ENCODE measurements at regions not wholly inside any gene's neighbourhood (a gene's known extent, or its start where the extent isn't known, plus 50 kb on each side); places are given as distances from the start of the nearest gene placed in this dataset.

DNA sequence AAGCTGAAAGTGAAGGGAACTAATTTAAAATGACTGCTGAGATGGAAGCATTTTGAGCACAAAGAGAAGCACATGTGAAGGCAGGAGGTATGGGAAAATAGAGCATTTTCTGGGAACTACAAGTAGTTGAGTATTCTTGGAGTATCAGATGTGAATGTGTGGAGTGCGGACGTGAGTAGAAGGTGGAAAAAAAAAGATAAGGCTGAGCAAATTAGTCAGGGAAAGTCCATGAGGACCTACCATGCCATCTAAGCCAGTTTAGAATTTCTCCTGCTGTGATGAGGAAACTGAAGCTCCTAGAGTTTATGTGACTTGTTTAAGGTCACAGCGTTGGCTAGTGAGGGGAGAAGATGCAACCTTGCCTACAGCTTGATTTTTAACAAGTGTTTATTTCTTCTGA is 578.1 kb upstream of the MIR17HG start:
- DNase-seq (no peak), ATAC-seq (ENCODE audit: low read depth in 2 of 2) (no peak)
- Histone ChIP-seq H3K9me3 (ENCODE audit: control insufficient read depth in 2 of 2, low read length in 2 of 2) (peaks cover 0 to 2% of the 10 kb centered on the region in 2 experiments), H3K27ac (ENCODE audit: insufficient read depth, low read length, poor library complexity, severe bottlenecking) (no peak overlapping the region), H3K4me1 (ENCODE audit: control insufficient read depth, insufficient read depth, low read length, poor library complexity, severe bottlenecking) (no peaks in the 10 kb centered on the region), H3K4me3 (ENCODE audit: low read depth, low read length) (no peak overlapping the region), H3K36me3 (ENCODE audit: control insufficient read depth, insufficient read depth, low read length) (no peaks in the 10 kb centered on the region), H3K27me3 (ENCODE audit: control insufficient read depth, insufficient read depth, low read length) (no peaks in the 10 kb centered on the region)
- Mint-ChIP-seq H3K27ac (no peak overlapping the region), H3K36me3 (no peaks in the 10 kb centered on the region), H3K9me3 (peaks cover 4 to 13% (median 6%) of the 10 kb centered on the region in 7 donors), H3K4me1 (no peaks in the 10 kb centered on the region), H3K27me3 (no peaks in the 10 kb centered on the region), H3K4me3 (no peak overlapping the region)

DNA sequence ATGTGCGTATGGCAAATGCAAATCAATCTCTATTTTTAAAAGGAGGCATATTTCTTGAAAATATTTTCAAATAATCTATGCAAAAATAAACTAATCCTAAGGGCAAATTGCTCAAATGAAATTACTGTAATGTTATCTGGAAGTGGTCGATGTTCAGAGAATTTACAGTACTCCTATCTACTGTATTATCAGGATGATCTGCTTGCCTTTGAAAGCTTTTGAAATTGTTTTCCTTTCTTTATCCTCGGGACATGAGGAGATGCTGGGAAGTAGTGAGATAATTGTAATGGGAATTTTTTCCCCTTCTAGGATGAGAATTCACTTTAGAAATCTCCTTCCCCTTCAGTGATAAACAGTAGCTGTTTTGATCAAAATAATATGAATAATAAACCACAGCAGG is 577.2 kb upstream of the MIR17HG start:
- Histone ChIP-seq H3K4me1 (ENCODE audit: control insufficient read depth, insufficient read depth, low read length, poor library complexity, severe bottlenecking) (no peaks in the 10 kb centered on the region), H3K27ac (ENCODE audit: insufficient read depth, low read length, poor library complexity, severe bottlenecking) (no peak overlapping the region), H3K36me3 (ENCODE audit: control insufficient read depth, insufficient read depth, low read length) (no peaks in the 10 kb centered on the region), H3K9me3 (ENCODE audit: control insufficient read depth in 2 of 2, low read length in 2 of 2) (peaks cover 0 to 2% of the 10 kb centered on the region in 2 experiments), H3K27me3 (ENCODE audit: control insufficient read depth, insufficient read depth, low read length) (no peaks in the 10 kb centered on the region), H3K4me3 (ENCODE audit: low read depth, low read length) (no peak overlapping the region)
- H3K4me1 Mint-ChIP-seq: no peaks in the 10 kb centered on the region
- no peaks in the 10 kb centered on the region for H3K36me3 Mint-ChIP-seq
- no peaks in the 10 kb centered on the region for H3K27me3 Mint-ChIP-seq
- DNase-seq: no peak
- peaks cover 5 to 19% (median 8%) of the 10 kb centered on the region in 7 donors for H3K9me3 Mint-ChIP-seq
- H3K4me3 Mint-ChIP-seq: no peak overlapping the region
- no peak for ATAC-seq (ENCODE audit: low read depth in 2 of 2)
- H3K27ac Mint-ChIP-seq: no peak overlapping the region

DNA sequence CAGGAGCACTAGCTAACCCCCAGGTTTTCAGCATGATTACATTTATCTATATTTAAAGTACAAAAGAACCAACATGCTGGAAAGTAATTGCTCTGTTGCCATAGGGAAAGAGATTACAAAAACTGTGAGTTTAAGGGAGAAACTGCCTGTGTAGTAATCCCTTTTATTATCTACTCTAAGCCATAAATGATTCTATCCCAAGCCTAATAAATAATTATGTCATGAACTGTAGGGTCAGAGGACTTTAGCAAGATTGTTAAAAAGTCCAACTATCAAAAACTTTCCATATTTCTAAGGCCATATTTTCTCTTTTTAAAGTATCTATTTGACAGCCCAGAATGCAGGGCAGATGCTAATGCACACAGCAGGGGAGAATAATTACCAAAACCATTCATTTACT is 573.8 kb upstream of the MIR17HG start:
- H3K27ac ChIP-seq (ENCODE audit: insufficient read depth, low read length, poor library complexity, severe bottlenecking): no peak overlapping the region
- H3K4me3 ChIP-seq (ENCODE audit: low read depth, low read length): no peak overlapping the region
- no peaks in the 10 kb centered on the region for H3K36me3 ChIP-seq (ENCODE audit: control insufficient read depth, insufficient read depth, low read length)
- Mint-ChIP-seq H3K4me1 (no peaks in the 10 kb centered on the region), H3K27ac (no peak overlapping the region), H3K4me3 (no peak overlapping the region), H3K36me3 (no peaks in the 10 kb centered on the region), H3K27me3 (no peaks in the 10 kb centered on the region), H3K9me3 (peaks cover 4 to 19% (median 5%) of the 10 kb centered on the region in 7 donors)
- peaks cover 0 to 2% of the 10 kb centered on the region in 2 experiments for H3K9me3 ChIP-seq (ENCODE audit: control insufficient read depth in 2 of 2, low read length in 2 of 2)
- H3K27me3 ChIP-seq (ENCODE audit: control insufficient read depth, insufficient read depth, low read length): no peaks in the 10 kb centered on the region
- DNase-seq: no peak
- no peak for ATAC-seq (ENCODE audit: low read depth in 2 of 2)
- no peaks in the 10 kb centered on the region for H3K4me1 ChIP-seq (ENCODE audit: control insufficient read depth, insufficient read depth, low read length, poor library complexity, severe bottlenecking)

DNA sequence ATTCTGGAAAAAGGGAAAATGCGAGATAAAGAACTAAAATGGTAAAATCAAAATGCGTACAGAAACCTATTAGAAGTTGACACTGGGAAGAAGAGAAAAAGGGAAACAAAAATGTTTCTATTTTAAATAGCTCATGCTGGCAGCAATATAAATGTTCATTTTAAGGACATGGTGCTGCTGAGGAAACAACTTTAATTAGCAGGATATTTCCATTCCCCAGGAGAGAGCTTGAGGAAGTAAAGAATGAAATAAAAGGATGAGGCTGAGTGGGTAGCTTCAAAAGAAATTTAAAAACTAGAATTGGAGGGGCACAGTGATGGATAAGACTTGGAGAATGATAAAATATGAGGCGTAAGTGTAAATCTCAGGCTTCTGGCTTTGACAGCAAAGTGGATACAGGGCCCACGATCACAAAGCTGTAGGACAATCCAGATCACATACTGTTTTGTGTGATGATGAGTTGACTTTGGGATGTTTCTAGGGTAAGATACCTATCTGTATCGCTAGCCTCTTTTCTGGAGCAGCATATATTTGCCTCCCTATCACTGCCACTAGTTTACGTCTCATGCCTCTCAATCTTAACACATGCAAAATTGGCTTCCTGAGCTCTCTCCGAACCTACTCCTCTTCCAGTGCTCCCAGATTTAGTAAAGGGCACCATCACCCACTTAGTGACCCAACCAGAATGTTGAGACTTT is 571.3 kb upstream of the MIR17HG start:
- no peaks in the 10 kb centered on the region for H3K4me1 ChIP-seq (ENCODE audit: control insufficient read depth, insufficient read depth, low read length, poor library complexity, severe bottlenecking)
- H3K36me3 Mint-ChIP-seq: no peaks in the 10 kb centered on the region
- no peak for ATAC-seq (ENCODE audit: low read depth in 2 of 2)
- no peak overlapping the region for H3K4me3 Mint-ChIP-seq
- DNase-seq: no peak
- no peaks in the 10 kb centered on the region for H3K4me1 Mint-ChIP-seq
- H3K27ac Mint-ChIP-seq: no peak overlapping the region
- H3K27ac ChIP-seq (ENCODE audit: insufficient read depth, low read length, poor library complexity, severe bottlenecking): no peak overlapping the region
- H3K4me3 ChIP-seq (ENCODE audit: low read depth, low read length): no peak overlapping the region
- no peaks in the 10 kb centered on the region for H3K36me3 ChIP-seq (ENCODE audit: control insufficient read depth, insufficient read depth, low read length)
- no peaks in the 10 kb centered on the region for H3K27me3 ChIP-seq (ENCODE audit: control insufficient read depth, insufficient read depth, low read length)
- peaks cover 2 to 14% (median 4%) of the 10 kb centered on the region in 7 donors for H3K9me3 Mint-ChIP-seq
- H3K9me3 ChIP-seq (ENCODE audit: control insufficient read depth in 2 of 2, low read length in 2 of 2): peaks cover 0 to 2% of the 10 kb centered on the region in 2 experiments
- H3K27me3 Mint-ChIP-seq: no peaks in the 10 kb centered on the region

DNA sequence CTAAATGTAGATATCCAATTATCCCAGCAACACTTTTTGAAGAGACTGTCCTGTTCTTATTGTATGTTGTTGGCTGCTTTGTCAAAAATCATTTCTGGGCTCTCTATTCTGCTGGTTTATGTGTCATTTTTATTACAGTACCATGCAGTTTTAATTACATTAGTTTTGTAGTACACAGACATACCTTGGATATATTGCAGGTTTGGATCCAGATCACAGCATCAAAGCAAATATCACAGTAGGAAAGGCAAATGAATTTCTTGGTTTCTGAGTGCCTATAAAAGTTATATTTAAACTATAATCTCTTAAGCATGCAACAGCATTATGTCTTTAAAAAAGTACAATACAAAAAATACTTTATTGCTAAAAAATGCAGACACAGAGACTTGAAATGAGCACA is 564.2 kb upstream of the MIR17HG start:
- no peaks in the 10 kb centered on the region for H3K4me1 ChIP-seq (ENCODE audit: control insufficient read depth, insufficient read depth, low read length, poor library complexity, severe bottlenecking)
- H3K27me3 ChIP-seq (ENCODE audit: control insufficient read depth, insufficient read depth, low read length): no peaks in the 10 kb centered on the region
- H3K4me3 Mint-ChIP-seq: no peak overlapping the region
- ATAC-seq (ENCODE audit: low read depth in 2 of 2) (no peak), DNase-seq (no peak)
- H3K4me1 Mint-ChIP-seq: no peaks in the 10 kb centered on the region
- H3K36me3 ChIP-seq (ENCODE audit: control insufficient read depth, insufficient read depth, low read length): no peaks in the 10 kb centered on the region
- H3K4me3 ChIP-seq (ENCODE audit: low read depth, low read length): no peak overlapping the region
- no peaks in the 10 kb centered on the region for H3K9me3 ChIP-seq (ENCODE audit: control insufficient read depth in 2 of 2, low read length in 2 of 2)
- H3K27ac Mint-ChIP-seq: no peak overlapping the region
- H3K36me3 Mint-ChIP-seq: no peaks in the 10 kb centered on the region
- peaks cover 0 to 4% (median 0%) of the 10 kb centered on the region in 7 donors for H3K9me3 Mint-ChIP-seq
- no peaks in the 10 kb centered on the region for H3K27me3 Mint-ChIP-seq
- H3K27ac ChIP-seq (ENCODE audit: insufficient read depth, low read length, poor library complexity, severe bottlenecking): no peak overlapping the region

DNA sequence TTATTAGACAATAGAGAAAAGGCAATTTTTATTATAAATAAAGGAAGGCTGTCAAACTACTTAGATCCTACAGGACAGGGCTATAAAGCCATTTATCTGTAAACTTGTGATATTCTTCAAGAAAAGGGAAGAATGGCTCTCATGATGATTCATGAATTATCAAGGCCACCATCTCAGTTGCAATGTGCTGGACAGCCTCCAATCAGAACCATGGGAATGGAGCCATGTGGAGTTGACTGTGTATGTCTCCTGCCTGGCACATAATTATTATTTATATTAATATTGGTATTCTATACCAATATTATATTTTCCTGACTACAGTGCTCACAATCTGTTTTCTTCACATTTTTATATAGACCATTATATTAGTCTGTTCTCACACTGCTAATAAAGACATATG is 560.5 kb upstream of the MIR17HG start:
- no peak overlapping the region for H3K27ac ChIP-seq (ENCODE audit: insufficient read depth, low read length, poor library complexity, severe bottlenecking)
- H3K36me3 ChIP-seq (ENCODE audit: control insufficient read depth, insufficient read depth, low read length): no peaks in the 10 kb centered on the region
- DNase-seq (no peak), ATAC-seq (ENCODE audit: low read depth in 2 of 2) (no peak)
- peaks cover 0 to 5% (median 2%) of the 10 kb centered on the region in 7 donors for H3K9me3 Mint-ChIP-seq
- no peak overlapping the region for H3K27ac Mint-ChIP-seq
- H3K27me3 ChIP-seq (ENCODE audit: control insufficient read depth, insufficient read depth, low read length): no peaks in the 10 kb centered on the region
- no peaks in the 10 kb centered on the region for H3K4me1 Mint-ChIP-seq
- H3K4me1 ChIP-seq (ENCODE audit: control insufficient read depth, insufficient read depth, low read length, poor library complexity, severe bottlenecking): no peaks in the 10 kb centered on the region
- no peaks in the 10 kb centered on the region for H3K36me3 Mint-ChIP-seq
- H3K4me3 ChIP-seq (ENCODE audit: low read depth, low read length): no peak overlapping the region
- H3K4me3 Mint-ChIP-seq: no peak overlapping the region
- no peaks in the 10 kb centered on the region for H3K9me3 ChIP-seq (ENCODE audit: control insufficient read depth in 2 of 2, low read length in 2 of 2)
- no peaks in the 10 kb centered on the region for H3K27me3 Mint-ChIP-seq

DNA sequence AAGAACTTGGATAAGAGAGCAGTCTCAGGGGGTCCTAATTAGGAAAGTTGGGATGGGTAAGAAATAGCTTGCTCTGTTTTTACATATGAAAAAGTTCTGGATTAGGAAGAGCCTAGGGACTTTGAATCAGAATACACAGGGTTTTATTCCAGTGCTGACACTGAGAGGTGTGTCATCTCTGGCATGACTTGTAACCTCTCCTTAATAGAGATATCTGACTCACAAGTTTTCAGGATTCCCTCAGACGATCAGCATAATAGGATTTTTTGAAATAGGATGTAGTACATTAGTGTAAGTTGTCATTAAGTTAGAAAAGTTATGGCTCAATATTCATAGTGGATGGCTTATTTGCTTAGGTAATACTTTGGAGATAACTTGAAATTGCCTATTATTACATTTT is 555.2 kb upstream of the MIR17HG start:
- no peaks in the 10 kb centered on the region for H3K36me3 Mint-ChIP-seq
- no peak overlapping the region for H3K4me3 Mint-ChIP-seq
- ATAC-seq (ENCODE audit: low read depth in 2 of 2) (no peak), DNase-seq (no peak)
- H3K27ac ChIP-seq (ENCODE audit: insufficient read depth, low read length, poor library complexity, severe bottlenecking): no peak overlapping the region
- H3K36me3 ChIP-seq (ENCODE audit: control insufficient read depth, insufficient read depth, low read length): no peaks in the 10 kb centered on the region
- no peak overlapping the region for H3K4me3 ChIP-seq (ENCODE audit: low read depth, low read length)
- H3K4me1 ChIP-seq (ENCODE audit: control insufficient read depth, insufficient read depth, low read length, poor library complexity, severe bottlenecking): no peaks in the 10 kb centered on the region
- H3K4me1 Mint-ChIP-seq: no peaks in the 10 kb centered on the region
- no peak overlapping the region for H3K27ac Mint-ChIP-seq
- no peaks in the 10 kb centered on the region for H3K9me3 ChIP-seq (ENCODE audit: control insufficient read depth in 2 of 2, low read length in 2 of 2)
- H3K9me3 Mint-ChIP-seq: peaks cover 0 to 11% (median 4%) of the 10 kb centered on the region in 7 donors
- no peaks in the 10 kb centered on the region for H3K27me3 ChIP-seq (ENCODE audit: control insufficient read depth, insufficient read depth, low read length)
- no peaks in the 10 kb centered on the region for H3K27me3 Mint-ChIP-seq

DNA sequence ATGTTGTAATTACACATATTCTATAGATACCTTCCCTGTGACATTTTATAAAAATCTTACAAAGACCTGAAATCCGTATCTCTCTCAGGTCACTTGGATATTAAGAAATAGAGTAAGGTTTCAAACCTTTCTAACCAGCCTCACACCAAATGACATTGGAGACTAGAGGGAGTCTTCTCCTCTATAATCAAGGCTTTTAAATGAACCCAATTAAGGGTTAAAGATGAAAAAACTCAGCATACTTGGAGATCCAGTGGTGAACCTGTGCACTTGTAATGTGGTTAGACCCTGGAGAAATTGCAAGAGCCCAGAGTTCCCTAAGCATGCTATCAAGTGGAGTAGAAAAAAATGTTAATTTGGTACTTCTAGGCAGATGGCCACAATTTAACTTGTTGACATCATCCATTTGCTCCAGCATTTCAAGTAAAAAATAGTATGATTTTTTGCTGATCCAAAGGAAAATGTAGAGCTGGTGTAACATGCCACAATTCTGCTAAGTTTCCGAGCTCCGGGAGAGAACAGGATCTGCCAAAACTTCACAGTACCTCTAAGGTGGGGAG is 554.1 kb upstream of the MIR17HG start:
- Mint-ChIP-seq H3K27ac (no peak overlapping the region), H3K9me3 (peaks cover 0 to 11% (median 4%) of the 10 kb centered on the region in 7 donors), H3K4me3 (no peak overlapping the region), H3K4me1 (no peaks in the 10 kb centered on the region), H3K27me3 (no peaks in the 10 kb centered on the region), H3K36me3 (no peaks in the 10 kb centered on the region)
- Histone ChIP-seq H3K27ac (ENCODE audit: insufficient read depth, low read length, poor library complexity, severe bottlenecking) (no peak overlapping the region), H3K9me3 (ENCODE audit: control insufficient read depth in 2 of 2, low read length in 2 of 2) (no peaks in the 10 kb centered on the region), H3K36me3 (ENCODE audit: control insufficient read depth, insufficient read depth, low read length) (no peaks in the 10 kb centered on the region), H3K4me1 (ENCODE audit: control insufficient read depth, insufficient read depth, low read length, poor library complexity, severe bottlenecking) (no peaks in the 10 kb centered on the region), H3K27me3 (ENCODE audit: control insufficient read depth, insufficient read depth, low read length) (no peaks in the 10 kb centered on the region), H3K4me3 (ENCODE audit: low read depth, low read length) (no peak overlapping the region)
- ATAC-seq (ENCODE audit: low read depth in 2 of 2) (no peak), DNase-seq (no peak)

Measured in CD4-positive, CD25-positive, alpha-beta regulatory T cell (primary cell).